SH-SY5Y (cell line): ENCODE measurements at regions not wholly inside any gene's neighbourhood (a gene's known extent, or its start where the extent isn't known, plus 50 kb on each side); places are given as distances from the start of the nearest gene placed in this dataset.

Experiments
- GATA2 ChIP-seq: IDR thresholded peaks from 2 replicates; pipeline ENCODE4 v1.6.1; 2011; ENCODE audit warnings: mild to moderate bottlenecking, low read depth, low read length
- GATA3 ChIP-seq: IDR thresholded peaks from 2 replicates; pipeline ENCODE4 v1.6.1; 2011; ENCODE audit warnings: low read depth, mild to moderate bottlenecking, low read length, moderate library complexity

DNA sequence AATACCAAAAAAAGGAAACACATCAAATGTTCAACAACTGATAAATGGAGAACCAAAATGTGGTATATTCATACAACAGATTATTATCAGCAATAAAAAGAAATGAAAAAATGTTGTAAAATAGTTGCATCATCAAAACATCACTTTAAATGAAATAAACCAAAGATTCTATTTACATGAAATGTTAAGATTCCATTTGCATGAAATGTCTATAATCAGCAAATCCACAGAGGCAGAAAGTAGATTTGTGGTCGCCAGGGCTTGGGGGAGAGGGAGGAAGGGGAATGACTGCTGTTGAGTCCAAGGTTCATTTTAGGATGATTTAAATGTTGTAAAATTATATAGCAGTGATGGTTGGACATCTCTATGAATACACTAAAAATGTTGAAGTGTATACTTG is 181.9 kb downstream of the RTP5 start:
- TF ChIP-seq GATA2 (no peak), GATA3 (no peak)

DNA sequence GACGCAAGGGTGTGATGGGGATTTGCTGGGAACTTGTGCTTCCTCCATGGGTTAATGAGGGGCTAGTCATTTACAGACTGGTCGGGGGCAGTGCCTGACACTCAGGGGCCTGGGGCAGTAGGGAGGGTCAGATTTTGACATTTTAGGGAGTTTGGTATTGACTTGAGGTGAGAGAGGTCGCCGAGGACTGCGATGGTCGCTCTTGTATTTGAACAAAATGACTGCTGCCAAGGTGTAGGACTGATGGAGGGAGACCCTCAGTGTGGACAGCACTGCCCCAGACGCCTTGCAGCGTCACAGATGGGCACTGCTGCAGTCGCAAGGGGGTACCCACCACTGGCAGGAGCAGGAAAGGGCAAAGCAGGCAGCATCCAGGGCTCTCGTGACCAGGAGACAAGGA is 182.9 kb downstream of the RTP5 start:
- TF ChIP-seq GATA2 = no peak
- TF ChIP-seq GATA3 = no peak

DNA sequence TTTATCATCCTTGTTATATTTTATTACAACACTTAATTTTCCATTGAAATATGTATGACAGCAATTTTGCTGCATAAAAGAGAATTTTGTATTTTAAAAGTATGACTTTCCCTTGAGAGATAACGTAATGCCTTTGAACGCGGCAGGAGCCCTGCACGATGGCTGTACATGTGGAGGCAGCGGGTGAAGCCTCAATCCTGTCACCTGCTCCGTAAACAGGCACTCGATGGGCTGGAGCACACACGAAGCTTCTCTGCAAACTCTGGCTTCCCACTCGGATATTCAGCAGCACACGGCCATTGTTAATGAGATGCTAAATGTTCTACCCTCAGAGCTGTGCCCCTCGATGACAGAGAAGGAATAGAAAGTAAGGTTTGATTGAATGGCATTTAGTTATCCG is 184.4 kb downstream of the RTP5 start:
- TF ChIP-seq GATA3 (no peak), GATA2 (no peak)

DNA sequence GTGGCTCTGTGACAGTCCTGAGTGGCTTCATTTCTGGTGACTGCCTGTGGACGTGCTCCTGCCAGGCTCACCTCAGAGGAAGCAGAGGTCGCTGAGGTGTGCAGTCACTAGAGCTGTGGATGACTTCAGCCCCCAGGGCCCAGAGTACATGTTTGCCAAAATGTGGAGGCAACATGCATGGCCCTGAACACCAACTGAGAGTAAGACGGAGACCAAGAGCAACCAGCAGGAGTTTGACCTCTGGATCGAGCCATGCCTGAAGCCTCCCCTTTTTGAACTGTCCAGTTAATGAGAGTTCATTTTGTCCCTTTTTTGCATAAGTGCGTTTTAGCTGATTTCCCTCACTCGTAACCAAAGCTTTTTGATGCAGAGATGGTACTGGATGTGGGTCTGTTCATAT is 184.9 kb downstream of the RTP5 start:
- no peak for TF ChIP-seq GATA2
- no peak for TF ChIP-seq GATA3

DNA sequence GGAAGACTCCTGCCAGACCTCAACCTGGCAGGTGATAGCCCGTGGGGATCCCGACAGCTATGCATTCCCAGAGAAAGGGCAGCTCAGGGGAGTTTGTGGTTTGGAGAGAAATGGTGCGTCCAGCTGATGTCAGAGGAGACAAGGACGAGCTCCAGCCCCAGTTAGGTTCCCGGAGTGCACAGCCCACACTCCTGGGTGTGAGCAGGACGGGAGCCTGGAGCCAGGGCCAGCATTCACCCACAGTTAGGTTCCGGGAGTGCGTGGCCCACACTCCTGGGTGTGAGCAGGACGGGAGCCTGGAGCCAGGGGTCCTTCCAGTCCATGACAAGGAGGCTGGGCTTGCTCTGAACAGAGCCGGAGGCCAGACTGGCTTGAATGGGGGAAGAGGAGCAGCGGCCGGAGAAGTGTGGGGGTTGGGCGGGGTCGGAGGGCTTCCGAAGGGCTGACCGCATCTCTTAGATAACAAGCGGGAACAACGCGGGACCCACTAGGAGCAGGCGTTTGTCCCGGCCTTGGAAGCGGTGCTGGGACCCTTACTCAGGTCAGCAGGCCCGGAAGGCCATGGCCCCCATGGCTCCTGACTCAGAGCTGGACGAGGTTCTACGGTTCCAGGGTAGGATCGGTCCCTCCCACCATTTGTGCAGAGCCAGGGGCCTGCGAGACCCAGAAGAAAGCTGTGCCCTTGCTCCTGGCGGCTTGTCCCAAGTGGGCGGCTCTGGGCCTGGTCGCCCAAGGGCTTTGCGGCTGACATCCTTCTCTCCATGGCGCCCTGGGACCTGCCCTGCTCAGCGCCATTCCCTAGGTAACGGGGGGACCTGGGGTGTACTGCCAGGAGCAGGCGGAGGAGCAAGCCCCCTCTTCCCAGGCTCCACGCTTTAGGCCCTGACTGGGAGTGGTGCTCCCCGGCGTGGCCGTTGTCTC is 185.6 kb downstream of the RTP5 start:
- TF ChIP-seq GATA3 = no peak
- TF ChIP-seq GATA2 = no peak

DNA sequence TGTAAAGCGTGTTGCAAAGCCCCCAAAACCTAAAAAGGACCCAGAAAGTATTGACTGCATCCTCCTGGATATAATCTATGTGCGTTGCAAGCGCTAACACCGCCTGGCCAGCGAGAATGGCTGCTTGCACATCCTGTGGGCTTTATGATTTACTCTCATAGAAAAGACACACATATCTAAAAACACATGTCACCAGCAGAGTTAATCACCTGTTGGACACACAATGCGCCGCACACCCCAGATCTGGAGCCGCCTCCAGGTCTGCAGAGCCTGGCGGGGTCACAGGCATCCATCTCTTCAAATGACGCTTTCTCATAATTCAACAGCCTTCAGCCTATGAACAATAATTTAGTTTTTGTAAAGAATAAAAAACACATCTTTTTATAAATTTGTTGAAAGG is 186.5 kb downstream of the RTP5 start:
- no peak for TF ChIP-seq GATA3
- no peak for TF ChIP-seq GATA2

DNA sequence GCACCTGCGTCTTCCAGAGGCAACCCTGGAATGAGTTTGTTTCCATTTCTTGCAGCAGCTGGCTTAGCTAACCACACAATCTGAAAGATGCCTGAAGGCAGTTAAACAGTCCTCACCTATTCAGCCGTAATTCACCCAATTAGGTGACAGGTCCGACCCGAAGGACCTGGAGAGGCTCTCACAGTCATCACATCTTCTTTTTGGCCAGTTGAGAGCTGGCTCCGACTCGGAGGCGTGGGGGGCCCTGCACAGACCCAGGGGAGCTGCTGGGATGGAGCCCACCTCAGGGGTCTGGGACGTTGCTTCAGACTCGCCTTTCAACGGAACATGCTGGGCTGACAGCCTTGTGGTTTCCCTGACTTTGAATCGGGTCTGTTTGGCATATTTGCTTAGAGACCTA is 187.3 kb downstream of the RTP5 start:
- TF ChIP-seq GATA3 = no peak
- TF ChIP-seq GATA2 = no peak

DNA sequence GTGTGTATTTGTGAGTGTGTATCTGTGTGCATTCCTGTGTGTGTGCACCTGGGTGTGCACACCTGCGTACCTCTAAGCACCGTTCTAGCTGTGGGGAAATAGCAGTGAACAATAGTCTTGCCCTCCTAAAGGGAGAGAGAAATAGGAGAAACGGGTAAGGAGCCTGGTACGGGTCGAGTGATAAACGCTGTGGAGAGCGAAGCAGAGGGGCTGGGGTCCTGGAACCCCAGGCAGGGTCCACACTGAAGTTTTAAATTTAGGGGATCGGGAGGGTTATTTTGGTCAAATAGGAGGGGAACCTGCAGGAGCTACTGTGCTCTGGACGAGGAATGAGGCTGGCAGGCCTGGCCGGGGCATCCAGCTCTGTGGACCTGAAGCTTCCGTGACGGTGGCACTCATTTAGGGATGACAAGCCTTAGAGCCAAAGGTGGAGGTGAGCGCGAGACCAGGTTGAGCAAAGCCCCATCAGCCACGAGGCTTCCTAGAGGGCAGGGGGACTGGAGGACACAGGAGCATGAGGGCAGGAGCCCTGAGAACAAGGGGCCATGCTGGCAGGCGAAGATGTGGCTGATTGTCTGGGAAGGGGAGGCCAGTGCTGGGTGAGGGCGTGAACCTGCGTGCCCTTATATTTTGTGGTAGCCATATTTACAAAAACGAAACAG is 188.0 kb downstream of the RTP5 start:
- TF ChIP-seq GATA2 = no peak
- TF ChIP-seq GATA3 = no peak

DNA sequence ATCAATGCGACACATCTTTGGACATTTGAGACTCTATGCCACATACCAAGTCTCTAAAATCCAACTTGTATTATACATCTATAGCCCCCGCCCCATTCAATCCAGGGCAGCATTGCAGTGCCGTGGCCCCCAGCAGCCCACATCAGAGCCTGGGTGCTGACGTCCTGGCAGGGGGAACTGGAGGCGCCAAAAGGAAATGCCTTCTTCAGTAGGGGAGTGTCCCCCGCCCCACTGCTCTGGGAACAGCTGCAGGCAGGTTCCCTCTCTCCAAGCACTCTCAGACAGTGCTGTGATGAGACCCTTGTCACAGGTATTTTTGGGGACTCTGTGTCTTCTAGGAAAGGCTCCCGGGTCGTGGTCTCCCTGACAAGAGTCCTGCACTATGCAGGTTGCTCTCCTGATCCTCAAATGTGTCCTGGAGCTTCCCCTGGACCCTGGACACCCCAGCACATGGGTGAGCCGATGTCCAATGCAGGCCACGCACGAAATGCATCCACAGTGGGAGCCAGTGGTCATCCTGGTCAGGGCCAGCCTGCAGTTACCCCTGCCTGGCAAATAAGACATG is 188.7 kb downstream of the RTP5 start:
- no peak for TF ChIP-seq GATA3
- no peak for TF ChIP-seq GATA2

DNA sequence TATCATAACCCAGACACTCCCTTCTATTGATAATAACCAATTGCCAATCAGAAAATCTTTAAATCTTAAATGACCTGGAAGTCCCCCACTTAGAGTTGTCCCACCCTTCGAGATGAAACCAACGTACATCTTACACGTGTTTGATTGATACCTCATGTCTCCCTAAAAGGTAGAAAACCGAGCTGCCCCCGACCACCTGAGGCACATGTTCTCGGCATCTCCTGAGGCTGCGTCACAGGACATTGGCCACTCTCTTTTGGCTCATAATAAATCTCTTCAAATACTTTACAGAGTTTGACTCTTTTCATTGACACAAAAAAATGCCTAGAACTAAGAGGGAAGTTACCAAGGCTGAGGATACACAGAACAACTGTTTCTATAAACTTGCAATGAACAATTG is 190.0 kb downstream of the RTP5 start:
- TF ChIP-seq GATA3 (no peak), GATA2 (no peak)

DNA sequence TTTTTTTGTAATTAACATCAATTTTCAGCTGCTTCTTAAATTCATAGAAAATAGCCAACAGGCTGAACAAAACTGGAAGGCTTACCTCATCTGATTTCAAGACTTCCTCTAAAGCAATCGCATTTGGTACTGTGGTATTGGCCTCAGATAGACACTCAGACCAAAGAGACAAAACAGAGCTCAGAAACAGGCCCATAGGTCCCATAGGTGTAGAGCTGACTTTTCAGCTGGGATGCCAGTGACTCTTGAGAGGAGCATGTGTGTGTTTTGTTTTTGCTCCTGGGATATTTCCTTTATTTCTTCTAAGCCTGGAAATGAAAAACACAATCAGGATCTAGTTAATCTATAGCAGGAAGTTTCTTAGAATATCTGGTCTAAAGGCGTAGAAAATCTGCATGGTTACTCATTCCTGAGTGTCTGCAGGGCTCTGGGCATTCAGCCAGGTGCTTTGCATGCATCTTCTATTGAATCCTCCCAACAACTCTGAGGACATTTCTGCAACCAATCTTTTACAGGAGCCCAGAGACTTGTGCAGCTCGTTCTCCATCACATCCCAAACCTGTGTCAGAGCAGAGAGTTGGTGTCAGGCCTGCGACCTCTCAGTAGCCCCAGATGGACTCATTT is 190.8 kb downstream of the RTP5 start:
- TF ChIP-seq GATA3 (no peak), GATA2 (no peak)

DNA sequence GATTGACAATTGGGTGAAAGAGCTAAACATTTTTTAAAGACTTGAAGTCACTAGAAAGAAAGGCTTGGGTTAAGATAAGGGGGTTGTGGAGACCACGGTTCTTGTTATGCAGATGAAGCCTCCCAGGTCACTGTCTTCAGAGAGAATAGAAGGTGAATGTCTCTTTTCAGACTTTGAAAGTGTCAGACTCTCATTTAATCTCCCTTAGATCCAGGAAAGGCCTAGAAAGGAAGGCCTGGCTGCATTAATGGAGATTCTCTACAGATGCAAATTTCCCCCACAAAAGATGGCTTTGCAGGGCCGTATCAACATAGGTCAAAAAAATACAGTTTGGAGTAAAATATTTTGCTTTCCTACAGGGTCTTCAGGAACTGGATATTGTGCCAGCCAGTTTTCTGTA is 193.9 kb downstream of the RTP5 start:
- TF ChIP-seq GATA3 = no peak
- no peak for TF ChIP-seq GATA2

DNA sequence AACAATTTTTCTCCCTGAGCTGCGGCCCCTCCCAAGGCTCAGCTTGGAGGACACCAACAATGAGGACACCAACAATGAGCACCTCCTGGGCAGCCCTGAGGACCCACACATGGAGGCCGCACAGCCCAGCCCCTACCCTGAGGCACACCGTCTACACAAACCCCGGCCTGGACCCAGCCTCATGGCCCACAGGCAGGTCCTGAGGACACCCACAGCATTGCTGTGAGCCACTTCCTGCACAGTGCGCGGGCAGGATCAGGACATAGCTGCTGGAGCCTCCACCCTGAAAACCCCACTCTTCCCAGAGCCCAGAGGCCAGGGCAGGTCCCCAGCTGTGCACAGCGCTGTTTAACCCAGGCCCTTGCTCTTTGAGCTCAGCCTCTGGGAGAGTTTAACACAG is 194.3 kb downstream of the RTP5 start:
- TF ChIP-seq GATA3 = no peak
- TF ChIP-seq GATA2 = no peak

DNA sequence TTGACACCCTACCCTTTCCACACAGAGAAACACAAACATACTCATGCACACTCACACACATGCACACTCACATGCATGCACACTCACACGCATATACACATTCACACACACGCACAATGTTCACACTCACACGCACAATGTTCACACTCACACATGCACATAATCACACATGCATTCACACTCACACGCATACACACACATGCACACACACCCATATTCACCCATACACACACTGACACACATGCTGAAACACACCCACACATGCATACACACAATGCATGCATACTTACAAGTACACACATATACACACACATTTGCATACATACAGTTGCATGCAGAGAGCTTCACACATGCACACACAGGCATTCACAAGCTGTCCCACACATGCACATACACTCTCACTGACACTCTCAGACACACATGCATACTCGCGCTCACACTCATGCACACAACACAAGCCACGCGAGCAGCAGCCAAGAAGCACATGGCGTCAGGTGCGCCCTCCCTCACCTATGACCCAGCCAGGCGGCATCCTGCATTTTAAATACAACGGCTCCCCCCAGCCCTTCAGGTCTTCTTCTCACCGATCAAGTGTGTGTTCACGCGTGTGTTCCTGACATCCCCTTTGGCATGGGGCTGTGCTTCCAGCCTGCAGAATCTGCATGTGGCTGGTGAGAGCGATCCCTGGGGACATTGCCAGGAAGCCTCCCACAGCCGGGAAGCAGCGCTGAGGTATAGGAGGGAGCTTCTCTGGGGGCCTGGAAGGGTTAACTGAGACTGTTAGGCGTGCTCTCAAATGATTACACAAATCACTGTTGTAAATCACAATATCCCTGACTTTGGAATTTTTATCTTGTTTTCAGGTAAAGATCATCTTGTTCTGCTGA is 195.1 kb downstream of the RTP5 start:
- TF ChIP-seq GATA3 = no peak
- TF ChIP-seq GATA2 = no peak
